HepG2 (cell line): ENCODE measurements at regions not wholly inside any gene's neighbourhood (a gene's known extent, or its start where the extent isn't known, plus 50 kb on each side); places are given as distances from the start of the nearest gene placed in this dataset.

Experiments used
- ATF2 ChIP-seq: sonication (generic); formaldehyde crosslinking; IDR thresholded peaks from 2 replicates; pipeline ENCODE4 v1.4.0; 2020; ENCODE audit warnings: missing genetic modification reagents
- BRF2 ChIP-seq: sonication (generic); formaldehyde crosslinking; IDR thresholded peaks from 2 replicates; pipeline ENCODE4 v1.8.1; 2022; ENCODE audit warnings: mild to moderate bottlenecking, missing genetic modification reagents
- FOSL2 ChIP-seq: sonication (generic); formaldehyde crosslinking; IDR thresholded peaks from 2 replicates; pipeline ENCODE4 v1.4.0; 2020; ENCODE audit warnings: missing genetic modification reagents
- MNT ChIP-seq: fragments of 450-650 bp; IDR thresholded peaks from 2 replicates; pipeline ENCODE4 v1.6.1; 2016
- PRDM15 ChIP-seq: sonication (generic); formaldehyde crosslinking; IDR thresholded peaks from 2 replicates; pipeline ENCODE4 v1.4.0; 2020; ENCODE audit warnings: missing genetic modification reagents
- TEF ChIP-seq: sonication (generic); formaldehyde crosslinking; IDR thresholded peaks from 2 replicates; pipeline ENCODE4 v1.5.0; 2020; ENCODE audit warnings: missing genetic modification reagents
- ZC3H4 ChIP-seq: sonication (generic); formaldehyde crosslinking; IDR thresholded peaks from 2 replicates; pipeline ENCODE4 v1.4.0; 2020; ENCODE audit warnings: missing genetic modification reagents, borderline replicate concordance
- ZFYVE20 ChIP-seq: sonication (generic); formaldehyde crosslinking; IDR thresholded peaks from 2 replicates; pipeline ENCODE4 v1.8.0; 2023; ENCODE audit warnings: low read depth, mild to moderate bottlenecking, moderate library complexity, missing genetic modification reagents, borderline replicate concordance
- ZNF513 ChIP-seq: sonication (generic); formaldehyde crosslinking; conservative IDR thresholded peaks from 2 replicates; pipeline ENCODE4 v1.5.0; 2020; ENCODE audit warnings: missing genetic modification reagents
- ZNF761 ChIP-seq: sonication (generic); formaldehyde crosslinking; conservative IDR thresholded peaks from 2 replicates; pipeline ENCODE4 v1.4.0; 2020; ENCODE audit warnings: mild to moderate bottlenecking, missing genetic modification reagents
- ZNF766 ChIP-seq: sonication (generic); formaldehyde crosslinking; IDR thresholded peaks from 2 replicates; pipeline ENCODE4 v1.5.0; 2020; ENCODE audit warnings: missing genetic modification reagents, borderline replicate concordance
- ZNF782 ChIP-seq: sonication (generic); formaldehyde crosslinking; IDR thresholded peaks from 2 replicates; pipeline ENCODE4 v1.4.0; 2020; ENCODE audit warnings: missing genetic modification reagents, mild to moderate bottlenecking, borderline replicate concordance

- TF ChIP-seq ZNF513 = no peak
- TF ChIP-seq ZFYVE20 (CRISPR knock-in tag) = no peak
- no peak for TF ChIP-seq ZNF766 (CRISPR knock-in tag)
- no peak for TF ChIP-seq MNT
- no peak for TF ChIP-seq ATF2
- no peak for TF ChIP-seq BRF2 (CRISPR knock-in tag)
- no peak for TF ChIP-seq PRDM15 (CRISPR knock-in tag)
- TF ChIP-seq ZNF782 = no peak
- TF ChIP-seq FOSL2 (CRISPR knock-in tag) = no peak
- no peak for TF ChIP-seq ZNF761 (CRISPR knock-in tag)
- no peak for TF ChIP-seq TEF (CRISPR knock-in tag)
- no peak for TF ChIP-seq ZC3H4
Observed at GRCh38 chr2:3131636-3132326, 245.8 kb downstream of the EIPR1 start.
